Gastroesophageal sphincter (tissue), 4 donors: ENCODE measurements at regions not wholly inside any gene's neighbourhood (a gene's known extent, or its start where the extent isn't known, plus 50 kb on each side); places are given as distances from the start of the nearest gene placed in this dataset.

ENCODE experiments used
- ATAC-seq: fragments of 150-250 bp; one replicate; pipeline ENCODE4 v1.9.1; 2016; ENCODE audit warnings: mild to moderate bottlenecking, moderate library complexity
- H3K27ac ChIP-seq, 4 donors: fragments of 200-600 bp; sonication (generic) in 3 of 4; 1 replicate in 3 of 4; 2 replicates in 1 of 4; pipeline ENCODE4 v1.5.1; 2016 to 2019
- H3K27me3 ChIP-seq: fragments of 200-600 bp; sonication (generic); one replicate; pipeline ENCODE4 v1.5.1; 2019
- H3K36me3 ChIP-seq, 2 donors: fragments of 200-600 bp; sonication (generic); one replicate each; pipeline ENCODE4 v1.5.1; 2019; ENCODE audit warnings: control low read depth in 1 of 2
- H3K4me1 ChIP-seq, 3 donors: fragments of 200-600 bp; sonication (generic); 1 replicate in 2 of 3; 2 replicates in 1 of 3; pipeline ENCODE4 v1.5.1; 2016 to 2019; ENCODE audit warnings: control low read depth in 2 of 3
- H3K4me3 ChIP-seq, 2 donors: fragments of 200-600 bp; sonication (generic); one replicate each; pipeline ENCODE4 v1.5.1; 2019; ENCODE audit warnings: mild to moderate bottlenecking in 1 of 2, moderate library complexity in 1 of 2
- H3K9me3 ChIP-seq, 3 donors: fragments of 200-600 bp; sonication (generic); one replicate each; pipeline ENCODE4 v1.5.1; 2017 to 2019; ENCODE audit warnings: control low read depth in 2 of 3
- EP300 ChIP-seq: sonication (generic); formaldehyde crosslinking; IDR thresholded peaks from one replicate; pipeline ENCODE4 v1.6.1; 2017; ENCODE audit warnings: antibody characterized with exemption, mild to moderate bottlenecking
- POLR2A ChIP-seq, 2 donors: fragments of 450-650 bp; IDR thresholded peaks; one replicate each; pipeline ENCODE4 v1.6.1; 2017; ENCODE audit warnings: antibody characterized with exemption in 2 of 2, mild to moderate bottlenecking in 2 of 2, moderate library complexity in 1 of 2
- POLR2AphosphoS5 ChIP-seq: sonication (generic); formaldehyde crosslinking; IDR thresholded peaks from one replicate; pipeline ENCODE4 v1.6.1; 2017; ENCODE audit warnings: antibody characterized with exemption
- WGBS, 2 donors: methylation state at CpG; one replicate each; pipeline ENCODE4 v1.1.5; 2018; ENCODE audit warnings: low coverage in 1 of 2; 5-methylcytosine and 5-hydroxymethylcytosine counted together
- TF ChIP-seq, protein P1 (sequence below), 4 experiments: fragments of 200-600 bp in 2 of 4; fragments of 450-650 bp in 2 of 4; sonication (generic) in 1 of 4; IDR thresholded peaks; one replicate each; pipeline ENCODE4 v1.5.1; 2017 to 2019; ENCODE audit warnings: antibody characterized with exemption in 4 of 4, mild to moderate bottlenecking in 2 of 4, moderate library complexity in 2 of 4

DNA sequence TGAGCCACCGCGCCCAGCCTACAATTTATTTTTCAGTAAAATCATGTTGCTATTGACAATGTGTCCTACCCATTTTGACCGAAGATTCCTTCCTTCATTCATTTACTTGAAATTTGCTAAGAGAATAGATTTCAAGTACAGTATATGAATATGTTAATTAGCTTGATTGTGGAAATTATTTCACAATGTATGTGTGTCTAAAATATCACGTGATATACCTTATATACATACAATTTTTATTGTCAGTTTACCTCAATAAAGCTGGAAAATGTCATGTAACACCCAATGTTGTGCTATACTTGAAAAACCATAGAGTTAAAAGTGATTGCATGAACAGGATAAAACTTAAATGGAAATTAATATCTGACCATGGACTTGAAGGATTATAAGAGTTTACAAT lies 521.7 kb upstream of the ANKRD30A start:
- H3K36me3 ChIP-seq = no peaks in the 10 kb centered on the region
- H3K4me3 ChIP-seq = no peak overlapping the region
- H3K9me3 ChIP-seq = no peaks in the 10 kb centered on the region
- H3K27ac ChIP-seq = no peak overlapping the region
- no peaks in the 10 kb centered on the region for H3K4me1 ChIP-seq
- 82 to 98% methylated on average over 3 to 4 of the region's 4 CpGs for WGBS, 2 donors
- no peak for ATAC-seq
- H3K27me3 ChIP-seq = no peaks in the 10 kb centered on the region
- TF ChIP-seq POLR2AphosphoS5 (no peak), EP300 (no peak), POLR2A (IDR thresholded peaks at IDR 0.05) (no peak)
- TF ChIP-seq, protein P1, sequence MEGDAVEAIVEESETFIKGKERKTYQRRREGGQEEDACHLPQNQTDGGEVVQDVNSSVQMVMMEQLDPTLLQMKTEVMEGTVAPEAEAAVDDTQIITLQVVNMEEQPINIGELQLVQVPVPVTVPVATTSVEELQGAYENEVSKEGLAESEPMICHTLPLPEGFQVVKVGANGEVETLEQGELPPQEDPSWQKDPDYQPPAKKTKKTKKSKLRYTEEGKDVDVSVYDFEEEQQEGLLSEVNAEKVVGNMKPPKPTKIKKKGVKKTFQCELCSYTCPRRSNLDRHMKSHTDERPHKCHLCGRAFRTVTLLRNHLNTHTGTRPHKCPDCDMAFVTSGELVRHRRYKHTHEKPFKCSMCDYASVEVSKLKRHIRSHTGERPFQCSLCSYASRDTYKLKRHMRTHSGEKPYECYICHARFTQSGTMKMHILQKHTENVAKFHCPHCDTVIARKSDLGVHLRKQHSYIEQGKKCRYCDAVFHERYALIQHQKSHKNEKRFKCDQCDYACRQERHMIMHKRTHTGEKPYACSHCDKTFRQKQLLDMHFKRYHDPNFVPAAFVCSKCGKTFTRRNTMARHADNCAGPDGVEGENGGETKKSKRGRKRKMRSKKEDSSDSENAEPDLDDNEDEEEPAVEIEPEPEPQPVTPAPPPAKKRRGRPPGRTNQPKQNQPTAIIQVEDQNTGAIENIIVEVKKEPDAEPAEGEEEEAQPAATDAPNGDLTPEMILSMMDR (IDR thresholded peaks at IDR 0.05) = no peak

DNA sequence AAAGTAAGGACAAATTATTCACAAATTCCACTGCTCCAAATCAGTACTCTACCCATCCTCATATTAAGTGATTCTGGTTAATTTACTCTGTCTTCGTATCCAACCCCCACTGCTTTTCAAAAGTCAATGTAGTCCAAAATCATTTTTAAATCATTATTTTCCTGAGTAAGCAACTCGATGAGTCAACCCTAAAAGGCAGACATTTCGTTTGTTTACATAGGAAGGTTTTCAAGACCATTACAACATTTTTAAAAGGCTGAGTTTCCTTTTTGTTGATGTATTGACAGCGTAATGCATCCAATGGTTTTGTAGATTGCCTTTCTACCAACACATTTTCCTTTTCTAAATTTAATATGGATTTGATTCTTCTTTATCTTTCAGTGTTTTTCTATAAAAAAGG lies 523.0 kb upstream of the ANKRD30A start:
- Histone ChIP-seq H3K27ac (no peak overlapping the region), H3K4me3 (no peak overlapping the region), H3K27me3 (no peaks in the 10 kb centered on the region), H3K4me1 (no peaks in the 10 kb centered on the region), H3K9me3 (no peaks in the 10 kb centered on the region), H3K36me3 (no peaks in the 10 kb centered on the region)
- WGBS, 2 donors = 43 to 68% methylated on average over 3 to 4 of the region's 4 CpGs
- TF ChIP-seq EP300 (no peak), POLR2A (IDR thresholded peaks at IDR 0.05) (no peak), POLR2AphosphoS5 (no peak)
- TF ChIP-seq, protein P1 (IDR thresholded peaks at IDR 0.05) = no peak
- ATAC-seq = no peak

DNA sequence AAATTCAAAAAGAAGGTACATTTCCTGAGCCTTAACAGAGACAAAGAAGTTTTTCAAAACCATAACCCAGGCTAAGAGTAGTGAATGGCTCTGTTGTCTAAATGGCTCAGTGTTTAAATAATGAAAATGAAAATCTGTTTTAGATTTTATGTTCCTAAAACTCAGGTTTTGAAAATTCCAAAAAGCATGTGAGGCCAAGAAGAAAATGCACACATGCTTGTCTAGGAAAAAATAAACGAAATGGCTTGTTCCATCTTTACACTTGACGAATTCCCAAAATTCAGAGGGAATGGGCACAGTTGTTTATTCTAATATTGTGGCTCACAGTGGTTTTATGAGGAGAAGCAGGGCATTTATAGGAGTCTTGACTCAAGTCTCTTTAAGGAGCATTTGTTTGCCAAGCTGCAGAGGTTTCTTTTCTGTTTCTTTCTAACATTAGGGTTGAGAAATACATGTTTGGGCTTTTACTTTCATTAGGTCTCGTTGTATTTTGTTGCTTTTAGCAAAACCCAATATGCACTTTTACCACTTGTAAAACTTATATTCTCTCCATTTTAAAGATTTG lies 527.6 kb upstream of the ANKRD30A start:
- no peak for TF ChIP-seq POLR2AphosphoS5
- TF ChIP-seq POLR2A (IDR thresholded peaks at IDR 0.05) = no peak
- TF ChIP-seq, protein P1 (IDR thresholded peaks at IDR 0.05) = no peak
- TF ChIP-seq EP300 = no peak
- H3K36me3 ChIP-seq = no peaks in the 10 kb centered on the region
- WGBS, 2 donors = 39 to 40% methylated on average over 3 of the region's 3 CpGs
- H3K27ac ChIP-seq = no peak overlapping the region
- no peaks in the 10 kb centered on the region for H3K27me3 ChIP-seq
- H3K9me3 ChIP-seq = no peaks in the 10 kb centered on the region
- H3K4me3 ChIP-seq = no peak overlapping the region
- no peak for ATAC-seq
- no peaks in the 10 kb centered on the region for H3K4me1 ChIP-seq

DNA sequence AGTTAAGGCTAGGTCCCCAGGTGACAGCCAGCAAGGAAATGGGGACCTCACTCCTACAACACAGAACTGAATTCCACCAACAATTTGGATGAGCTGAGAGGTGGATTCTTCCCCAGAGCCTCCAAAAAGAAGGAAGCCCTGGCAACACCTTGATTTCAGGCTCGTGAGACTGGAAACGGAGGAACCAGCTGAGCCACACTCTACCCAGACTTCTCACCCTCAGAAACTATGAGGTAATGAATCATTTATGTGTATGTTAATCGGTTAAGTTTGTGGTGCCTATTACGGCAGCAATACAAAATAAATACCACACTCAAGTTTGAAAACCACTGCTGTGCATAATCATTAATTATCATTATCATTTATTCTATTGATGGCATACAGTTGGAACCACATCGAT lies 532.4 kb upstream of the ANKRD30A start:
- H3K9me3 ChIP-seq = no peaks in the 10 kb centered on the region
- ATAC-seq = no peak
- no peaks in the 10 kb centered on the region for H3K4me1 ChIP-seq
- no peak overlapping the region for H3K27ac ChIP-seq
- WGBS, 2 donors = 87 to 98% methylated on average over 5 of the region's 5 CpGs
- no peaks in the 10 kb centered on the region for H3K27me3 ChIP-seq
- H3K4me3 ChIP-seq = no peak overlapping the region
- no peaks in the 10 kb centered on the region for H3K36me3 ChIP-seq
- TF ChIP-seq POLR2A (IDR thresholded peaks at IDR 0.05) (no peak), POLR2AphosphoS5 (no peak), EP300 (no peak)
- TF ChIP-seq, protein P1 (IDR thresholded peaks at IDR 0.05) = no peak

DNA sequence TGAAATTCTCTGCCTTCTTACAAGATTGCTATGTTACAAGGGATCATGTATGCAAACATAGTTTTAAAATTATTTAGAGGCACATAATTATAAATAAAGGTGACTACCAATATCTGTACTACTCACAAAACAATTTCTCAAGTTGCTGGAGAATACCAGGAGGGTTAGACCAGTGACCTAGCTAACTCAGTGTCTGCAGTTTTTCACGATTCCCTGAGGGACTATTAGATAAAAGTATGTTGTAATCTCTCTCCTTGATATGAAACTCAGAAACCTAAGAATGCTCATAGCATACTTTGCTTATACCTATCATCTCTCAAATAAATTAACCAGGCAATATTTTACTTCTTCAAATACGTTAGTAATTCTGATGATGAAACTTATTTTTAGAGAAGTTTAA lies 534.0 kb upstream of the ANKRD30A start:
- Histone ChIP-seq H3K27me3 (no peaks in the 10 kb centered on the region), H3K9me3 (no peaks in the 10 kb centered on the region), H3K4me1 (no peaks in the 10 kb centered on the region), H3K36me3 (no peaks in the 10 kb centered on the region), H3K4me3 (no peak overlapping the region), H3K27ac (no peak overlapping the region)
- no peak for ATAC-seq
- TF ChIP-seq, protein P1 (IDR thresholded peaks at IDR 0.05) = no peak
- TF ChIP-seq POLR2A (IDR thresholded peaks at IDR 0.05) = no peak
- no peak for TF ChIP-seq EP300
- TF ChIP-seq POLR2AphosphoS5 = no peak
- WGBS, 2 donors = 74 to 76% methylated on average over 2 of the region's 2 CpGs
